Stimulated activated CD8-positive, alpha-beta memory T cell treated with anti-CD3 and anti-CD28 coated beads, Interleukin-12 subunit alpha, Interleukin-12 subunit beta, amount 100 ng/mL, for 1 hour (primary cell): ENCODE measurements at regions not wholly inside any gene's neighbourhood (a gene's known extent, or its start where the extent isn't known, plus 50 kb on each side); places are given as distances from the start of the nearest gene placed in this dataset.

Source experiments
- DNase-seq: peaks from one replicate; pipeline ENCODE4 v3.0.0-alpha.2; 2020; ENCODE audit warnings: low read depth

GRCh38 chr21:24894324-24894723 lies 713.0 kb downstream of the MRPL39 start:
- DNase-seq, result no peak

- DNase-seq, result no peak
Observed at GRCh38 chr21:24890021-24890420, 717.3 kb downstream of the MRPL39 start.

GRCh38 chr21:24881506-24881905 lies 725.8 kb downstream of the MRPL39 start:
- no peak for DNase-seq

- no peak for DNase-seq
Observed at GRCh38 chr21:24870633-24871032, 736.6 kb downstream of the MRPL39 start.

GRCh38 chr21:24869862-24870261 lies 737.4 kb downstream of the MRPL39 start:
- DNase-seq, result no peak

- DNase-seq, result no peak
Observed at GRCh38 chr21:24868117-24868516, 739.2 kb downstream of the MRPL39 start.

GRCh38 chr21:24861471-24861870 lies 745.8 kb downstream of the MRPL39 start:
- no peak for DNase-seq

GRCh38 chr21:24856326-24856725 lies 751.0 kb downstream of the MRPL39 start:
- DNase-seq, result no peak

GRCh38 chr21:24852610-24853195 lies 754.6 kb downstream of the MRPL39 start:
- DNase-seq, result no peak

- no peak for DNase-seq
Observed at GRCh38 chr21:24850121-24850520, 757.2 kb downstream of the MRPL39 start.

- no peak for DNase-seq
Observed at GRCh38 chr21:24844671-24845070, 762.6 kb downstream of the MRPL39 start.

- DNase-seq, result no peak
Observed at GRCh38 chr21:24840287-24840686, 767.0 kb downstream of the MRPL39 start.

GRCh38 chr21:24832961-24833360 lies 774.3 kb downstream of the MRPL39 start:
- no peak for DNase-seq

- no peak for DNase-seq
Observed at GRCh38 chr21:24829397-24829796, 777.9 kb downstream of the MRPL39 start.

GRCh38 chr21:24826822-24827221 lies 780.5 kb downstream of the MRPL39 start:
- DNase-seq, result no peak

- DNase-seq, result no peak
Observed at GRCh38 chr21:24825348-24825747, 781.9 kb downstream of the MRPL39 start.

GRCh38 chr21:24824209-24824608 lies 783.1 kb downstream of the MRPL39 start:
- no peak for DNase-seq

- DNase-seq, result no peak
Observed at GRCh38 chr21:24823247-24823646, 784.0 kb downstream of the MRPL39 start.

- DNase-seq, result no peak
Observed at GRCh38 chr21:24785033-24785432, 822.2 kb downstream of the MRPL39 start.

GRCh38 chr21:24781146-24781545 lies 826.1 kb downstream of the MRPL39 start:
- no peak for DNase-seq

GRCh38 chr21:24759348-24760075 lies 847.8 kb downstream of the MRPL39 start:
- DNase-seq, result no peak

- DNase-seq, result no peak
Observed at GRCh38 chr21:24738063-24738462, 869.2 kb downstream of the MRPL39 start.

- DNase-seq, result no peak
Observed at GRCh38 chr21:24737296-24737850, 869.9 kb downstream of the MRPL39 start.

- DNase-seq, result no peak
Observed at GRCh38 chr21:24730661-24731060, 876.6 kb downstream of the MRPL39 start.
